A673 (cell line): ENCODE measurements at regions not wholly inside any gene's neighbourhood (a gene's known extent, or its start where the extent isn't known, plus 50 kb on each side); places are given as distances from the start of the nearest gene placed in this dataset.
"Not testable (repeated sequence)": the region's sequence is repeated elsewhere in the genome, so short reads cannot be mapped to it uniquely, and the experiment has no call there.

Source experiments
- BruUV-seq: library from RNA; stranded (reverse); fragments of 400-500 nt; replicated peaks from 2 replicates; lab custom pipeline; 2021; lab: Mats Ljungman, UMichigan
- CTCF ChIA-PET: fragments of 300-600 bp; sonication (Branson Sonifier 250); formaldehyde crosslinking; loops from one replicate; lab custom pipeline; 2022; ENCODE audit warnings: antibody characterized with exemption; lab: Charles Lee
- POLR2A ChIA-PET: fragments of 300-600 bp; sonication (Branson Sonifier 250); formaldehyde crosslinking; loops from one replicate; lab custom pipeline; 2022; ENCODE audit warnings: antibody characterized with exemption; ENCODE audit not compliant: low non-redundant PET; lab: Charles Lee
- DNase-seq: peaks from one replicate; pipeline ENCODE4 v3.0.0-alpha.2; 2015; ENCODE audit warnings: low spot score
- H3K27ac ChIP-seq: fragments of 200-600 bp; sonication (generic); 2 replicates; pipeline ENCODE4 v1.5.1; 2016; ENCODE audit warnings: mixed run types, low read depth, mild to moderate bottlenecking, mixed read lengths, antibody characterized with exemption, low read length; ENCODE audit not compliant: poor library complexity, severe bottlenecking
- H3K27me3 ChIP-seq: fragments of 200-600 bp; sonication (generic); replicated peaks from 2 replicates; pipeline ENCODE4 v1.6.1; 2017; ENCODE audit warnings: mixed run types, low read depth, mild to moderate bottlenecking, mixed read lengths, antibody characterized with exemption, low read length; ENCODE audit not compliant: insufficient read depth, poor library complexity
- H3K36me3 ChIP-seq: fragments of 200-600 bp; sonication (generic); 2 replicates; pipeline ENCODE4 v1.6.1; 2016; ENCODE audit warnings: mixed run types, mild to moderate bottlenecking, mixed read lengths, antibody characterized with exemption, low read length; ENCODE audit not compliant: insufficient read depth, poor library complexity, severe bottlenecking
- H3K4me1 ChIP-seq: fragments of 200-600 bp; sonication (generic); 2 replicates; pipeline ENCODE4 v1.6.1; 2017; ENCODE audit warnings: mixed run types, mild to moderate bottlenecking, mixed read lengths, antibody characterized with exemption, low read length; ENCODE audit not compliant: insufficient read depth, poor library complexity, severe bottlenecking
- H3K4me3 ChIP-seq: fragments of 200-600 bp; sonication (generic); 2 replicates; pipeline ENCODE4 v1.5.1; 2016; ENCODE audit warnings: low read depth, mixed run types, mild to moderate bottlenecking, mixed read lengths, low read length; ENCODE audit not compliant: poor library complexity, severe bottlenecking
- H3K9me3 ChIP-seq: fragments of 200-600 bp; sonication (generic); 2 replicates; pipeline ENCODE4 v1.6.1; 2016; ENCODE audit warnings: mixed run types, low read depth, mild to moderate bottlenecking, mixed read lengths, antibody characterized with exemption, low read length; ENCODE audit not compliant: poor library complexity, severe bottlenecking
- CTCF ChIP-seq: fragments of 300-800, 200-600 bp; sonication (generic); conservative IDR thresholded peaks from 2 replicates; pipeline ENCODE4 v1.5.1; 2017; ENCODE audit warnings: low read depth, mild to moderate bottlenecking, antibody characterized with exemption, low read length, moderate library complexity, mixed read lengths
- EZH2 ChIP-seq: fragments of 200-600 bp; sonication (generic); IDR thresholded peaks from 2 replicates; pipeline ENCODE4 v1.6.1; 2017; ENCODE audit warnings: borderline replicate concordance, low read depth, mild to moderate bottlenecking, mixed read lengths, antibody characterized with exemption, low read length; ENCODE audit not compliant: poor library complexity, severe bottlenecking
- intact Hi-C: fragments of 100-400 bp; cut with micrococcal nuclease; formaldehyde crosslinking; loops from one replicate; pipeline ENCODE4 v1.10.0; 2022; ENCODE audit not compliant: unreplicated experiment

GRCh38 chr19:56980906-56981305 lies 138.9 kb upstream of the USP29 start:
- Histone ChIP-seq H3K4me3 (no peak overlapping the region), H3K4me1 (no peaks in the 10 kb centered on the region), H3K36me3 (no peaks in the 10 kb centered on the region), H3K27ac (no peak overlapping the region), H3K9me3 (peaks cover 8% of the 10 kb centered on the region), H3K27me3 (no peaks in the 10 kb centered on the region)
- TF ChIP-seq CTCF (no peak), EZH2 (no peak)
- CTCF ChIA-PET, result no interaction called here
- no TSS peak for BruUV-seq
- POLR2A ChIA-PET, result no interaction called here
- DNase-seq, result no peak
- intact Hi-C loops, result no loop called here

- DNase-seq, H3K27me3 ChIP-seq, intact Hi-C loops, CTCF ChIA-PET, H3K4me3 ChIP-seq, BruUV-seq, H3K36me3 ChIP-seq, POLR2A ChIA-PET, H3K9me3 ChIP-seq, H3K27ac ChIP-seq, H3K4me1 ChIP-seq: not testable (repeated sequence)
These were observed 138.3 kb upstream of the USP29 start for GRCh38 chr19:56981440-56981839.

GRCh38 chr19:56983171-56983570 lies 136.6 kb upstream of the USP29 start:
- Histone ChIP-seq H3K9me3 (peaks cover 8% of the 10 kb centered on the region), H3K4me3 (no peak overlapping the region), H3K27ac (no peak overlapping the region), H3K4me1 (no peaks in the 10 kb centered on the region), H3K36me3 (no peaks in the 10 kb centered on the region), H3K27me3 (no peaks in the 10 kb centered on the region)
- no TSS peak for BruUV-seq
- intact Hi-C loops, result no loop called here
- DNase-seq, result no peak
- TF ChIP-seq CTCF, result no peak
- no peak for TF ChIP-seq EZH2
- ChIA-PET POLR2A (no interaction called here), CTCF (no interaction called here)

- no peak for DNase-seq
- no peak overlapping the region for H3K4me3 ChIP-seq
- POLR2A ChIA-PET, result no interaction called here
- intact Hi-C loops, result no loop called here
- no TSS peak for BruUV-seq
- no peak overlapping the region for H3K27ac ChIP-seq
- H3K4me1 ChIP-seq, result no peaks in the 10 kb centered on the region
- H3K9me3 ChIP-seq, result peaks cover 8% of the 10 kb centered on the region
- H3K36me3 ChIP-seq, result no peaks in the 10 kb centered on the region
- TF ChIP-seq EZH2 (no peak), CTCF (no peak)
- no peaks in the 10 kb centered on the region for H3K27me3 ChIP-seq
- CTCF ChIA-PET, result no interaction called here
These were observed 136.0 kb upstream of the USP29 start for GRCh38 chr19:56983804-56984203.
